LNCaP clone FGC (cell line): ENCODE measurements at regions not wholly inside any gene's neighbourhood (a gene's known extent, or its start where the extent isn't known, plus 50 kb on each side); places are given as distances from the start of the nearest gene placed in this dataset.

ENCODE experiments used
- DNase-seq: peaks from one replicate; pipeline ENCODE4 v3.0.0-alpha.2; 2011; ENCODE audit warnings: low read depth
- H3K4me3 ChIP-seq: 2 replicates; pipeline ENCODE4 v1.5.1; 2011; ENCODE audit warnings: mild to moderate bottlenecking, low read depth, low read length, control low read depth
- CTCF ChIP-seq: IDR thresholded peaks from 2 replicates; pipeline ENCODE4 v1.5.1; 2012; ENCODE audit warnings: mild to moderate bottlenecking; ENCODE audit not compliant: control insufficient read depth, insufficient read depth; ENCODE audit errors: extremely low read depth

- TF ChIP-seq CTCF = no peak
- no peak for DNase-seq
Measured at GRCh38 chr4:61085534-61085933, 114.6 kb upstream of the ADGRL3 start.

GRCh38 chr4:61086357-61086756 is 113.8 kb upstream of the ADGRL3 start:
- DNase-seq = no peak
- no peak overlapping the region for H3K4me3 ChIP-seq
- no peak for TF ChIP-seq CTCF

More at GRCh38 chr4:61085534-61085933, 114.6 kb upstream of the ADGRL3 start:
- no peak overlapping the region for H3K4me3 ChIP-seq

- DNase-seq = no peak
- no peak for TF ChIP-seq CTCF
Measured at GRCh38 chr4:61086979-61087378, 113.1 kb upstream of the ADGRL3 start.

GRCh38 chr4:61094854-61095598 is 105.1 kb upstream of the ADGRL3 start:
- TF ChIP-seq CTCF = no peak
- no peak overlapping the region for H3K4me3 ChIP-seq
- no peak for DNase-seq

More at GRCh38 chr4:61086979-61087378, 113.1 kb upstream of the ADGRL3 start:
- H3K4me3 ChIP-seq = no peak overlapping the region

- no peak overlapping the region for H3K4me3 ChIP-seq
- TF ChIP-seq CTCF = no peak
- no peak for DNase-seq
Measured at GRCh38 chr4:61128682-61129081, 71.4 kb upstream of the ADGRL3 start.

- no peak for DNase-seq
- TF ChIP-seq CTCF = no peak
- no peak overlapping the region for H3K4me3 ChIP-seq
Measured at GRCh38 chr4:61129971-61130370, 70.2 kb upstream of the ADGRL3 start.

GRCh38 chr4:61143461-61143860 is 56.7 kb upstream of the ADGRL3 start:
- TF ChIP-seq CTCF = no peak
- H3K4me3 ChIP-seq = no peak overlapping the region
- DNase-seq = no peak
